ENCODE measurements at regions not wholly inside any gene's neighbourhood (a gene's known extent, or its start where the extent isn't known, plus 50 kb on each side); places are given as distances from the start of the nearest gene placed in this dataset.

DNA sequence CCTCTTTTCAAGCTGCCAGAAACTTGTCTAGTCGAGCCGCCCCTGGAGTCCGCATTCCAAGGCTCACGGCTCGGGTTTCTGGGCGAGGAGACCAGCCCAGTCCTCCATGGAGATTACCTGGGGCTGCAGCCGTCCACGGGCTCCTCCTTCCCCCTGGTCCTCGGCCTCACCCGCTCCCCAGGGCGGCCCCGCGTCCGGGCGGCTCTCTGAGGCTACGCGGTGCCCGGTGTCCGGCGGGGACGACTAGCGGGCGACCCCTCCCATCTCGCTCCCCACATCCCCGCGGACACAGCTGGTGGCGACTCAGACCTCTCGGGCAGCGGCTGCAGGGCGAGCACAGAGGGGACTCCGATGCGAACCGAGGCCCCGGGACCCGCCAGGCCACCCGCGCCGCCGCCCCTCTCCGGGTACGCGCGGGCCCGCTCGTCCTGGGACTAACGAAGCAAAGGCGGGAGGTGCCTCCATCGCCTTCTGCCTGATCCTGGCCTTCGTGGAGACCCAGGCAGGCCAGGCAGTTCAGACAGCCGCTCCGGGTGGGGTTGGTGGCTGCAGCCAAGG lies 159.4 kb downstream of the TRAM1L1 start:
- no TSS peak for BruUV-seq (replicated peaks)
- Histone ChIP-seq H3K4me3 (ENCODE audit: low read length) (no peak overlapping the region), H3K9me2 (replicated peaks; ENCODE audit: low read length) (no peaks in the 10 kb centered on the region), H3K27ac (ENCODE audit: low read length) (no peak overlapping the region), H3K4me1 (ENCODE audit: insufficient read depth, low read length) (no peaks in the 10 kb centered on the region), H3F3A (ENCODE audit: low read length, unreplicated experiment) (no peaks in the 10 kb centered on the region), H3K79me2 (ENCODE audit: low read length) (no peaks in the 10 kb centered on the region), H3K9ac (ENCODE audit: low read length) (no peak overlapping the region), H4K20me1 (ENCODE audit: low read length) (no peaks in the 10 kb centered on the region), H3K27me3 (ENCODE audit: low read length) (no peaks in the 10 kb centered on the region), H3K9me3 (ENCODE audit: low read length) (no peaks in the 10 kb centered on the region), H3K4me2 (ENCODE audit: low read length) (no peak overlapping the region), H2AFZ (ENCODE audit: low read length) (no peak overlapping the region), H3K36me3 (ENCODE audit: low read depth, low read length) (no peaks in the 10 kb centered on the region)
- POLR2A ChIA-PET (ENCODE audit: unreplicated experiment), result no interaction called here
- intact Hi-C loops (cut with micrococcal nuclease), result no loop called here
- no peak for DNase-seq
- ATAC-seq, result no peak
- CTCF ChIA-PET, result no interaction called here
- no peak for TF ChIP-seq EZH2 (IDR thresholded peaks at IDR 0.05; ENCODE audit: low read length, unreplicated experiment)
- TF ChIP-seq EZH2phosphoT487 (IDR thresholded peaks at IDR 0.05; ENCODE audit: borderline replicate concordance, low read length), result no peak
- TF ChIP-seq, protein P1, sequence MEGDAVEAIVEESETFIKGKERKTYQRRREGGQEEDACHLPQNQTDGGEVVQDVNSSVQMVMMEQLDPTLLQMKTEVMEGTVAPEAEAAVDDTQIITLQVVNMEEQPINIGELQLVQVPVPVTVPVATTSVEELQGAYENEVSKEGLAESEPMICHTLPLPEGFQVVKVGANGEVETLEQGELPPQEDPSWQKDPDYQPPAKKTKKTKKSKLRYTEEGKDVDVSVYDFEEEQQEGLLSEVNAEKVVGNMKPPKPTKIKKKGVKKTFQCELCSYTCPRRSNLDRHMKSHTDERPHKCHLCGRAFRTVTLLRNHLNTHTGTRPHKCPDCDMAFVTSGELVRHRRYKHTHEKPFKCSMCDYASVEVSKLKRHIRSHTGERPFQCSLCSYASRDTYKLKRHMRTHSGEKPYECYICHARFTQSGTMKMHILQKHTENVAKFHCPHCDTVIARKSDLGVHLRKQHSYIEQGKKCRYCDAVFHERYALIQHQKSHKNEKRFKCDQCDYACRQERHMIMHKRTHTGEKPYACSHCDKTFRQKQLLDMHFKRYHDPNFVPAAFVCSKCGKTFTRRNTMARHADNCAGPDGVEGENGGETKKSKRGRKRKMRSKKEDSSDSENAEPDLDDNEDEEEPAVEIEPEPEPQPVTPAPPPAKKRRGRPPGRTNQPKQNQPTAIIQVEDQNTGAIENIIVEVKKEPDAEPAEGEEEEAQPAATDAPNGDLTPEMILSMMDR (conservative IDR thresholded peaks at IDR 0.05; ENCODE audit: low read depth, low read length), result no peak

DNA sequence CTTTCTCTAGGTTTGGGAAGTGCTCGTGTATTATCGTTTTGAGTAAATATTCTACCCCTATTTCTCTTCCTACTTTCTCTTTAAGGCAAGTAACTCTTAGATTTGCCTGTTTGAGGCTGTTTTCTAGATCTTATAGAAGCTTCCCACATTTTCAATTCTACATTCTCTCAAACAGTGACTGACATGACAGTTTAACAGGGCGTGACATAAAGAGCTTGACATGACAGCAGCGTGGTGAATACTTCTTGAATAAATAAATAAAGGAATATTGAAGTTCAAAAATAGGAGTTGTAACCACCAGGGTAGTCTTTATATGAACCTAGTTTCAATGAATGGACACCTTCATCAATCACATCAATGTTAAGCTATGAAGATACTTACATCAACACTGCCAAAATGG lies 162.0 kb downstream of the TRAM1L1 start:
- TF ChIP-seq EZH2phosphoT487 (IDR thresholded peaks at IDR 0.05; ENCODE audit: borderline replicate concordance, low read length) (no peak), EZH2 (IDR thresholded peaks at IDR 0.05; ENCODE audit: low read length, unreplicated experiment) (no peak)
- TF ChIP-seq, protein P1 (conservative IDR thresholded peaks at IDR 0.05; ENCODE audit: low read depth, low read length), result no peak
- no TSS peak for BruUV-seq (replicated peaks)
- CTCF ChIA-PET, result no interaction called here

GRCh38 chr4:116913451-116913850 lies 171.9 kb downstream of the TRAM1L1 start:
- TF ChIP-seq EZH2phosphoT487 (IDR thresholded peaks at IDR 0.05; ENCODE audit: borderline replicate concordance, low read length) (no peak), EZH2 (IDR thresholded peaks at IDR 0.05; ENCODE audit: low read length, unreplicated experiment) (no peak)
- TF ChIP-seq, protein P1 (conservative IDR thresholded peaks at IDR 0.05; ENCODE audit: low read depth, low read length), result no peak
- Histone ChIP-seq H2AFZ (ENCODE audit: low read length) (no peak overlapping the region), H3K4me2 (ENCODE audit: low read length) (no peak overlapping the region), H3K4me1 (ENCODE audit: insufficient read depth, low read length) (no peaks in the 10 kb centered on the region), H3K27ac (ENCODE audit: low read length) (no peak overlapping the region), H3K9me2 (replicated peaks; ENCODE audit: low read length) (no peaks in the 10 kb centered on the region), H3K4me3 (ENCODE audit: low read length) (no peak overlapping the region), H3K9ac (ENCODE audit: low read length) (no peak overlapping the region), H3K79me2 (ENCODE audit: low read length) (no peaks in the 10 kb centered on the region), H4K20me1 (ENCODE audit: low read length) (no peaks in the 10 kb centered on the region), H3F3A (ENCODE audit: low read length, unreplicated experiment) (no peaks in the 10 kb centered on the region), H3K36me3 (ENCODE audit: low read depth, low read length) (no peaks in the 10 kb centered on the region), H3K27me3 (ENCODE audit: low read length) (no peaks in the 10 kb centered on the region), H3K9me3 (ENCODE audit: low read length) (no peaks in the 10 kb centered on the region)
- BruUV-seq (replicated peaks), result no TSS peak
- ChIA-PET CTCF (no interaction called here), POLR2A (ENCODE audit: unreplicated experiment) (no interaction called here)
- no peak for DNase-seq
- no peak for ATAC-seq
- intact Hi-C loops (cut with micrococcal nuclease), result no loop called here

More for the DNA sequence above, 162.0 kb downstream of the TRAM1L1 start:
- H3K4me3 ChIP-seq (ENCODE audit: low read length), result no peak overlapping the region
- H3K79me2 ChIP-seq (ENCODE audit: low read length), result no peaks in the 10 kb centered on the region
- H3K4me1 ChIP-seq (ENCODE audit: insufficient read depth, low read length), result no peaks in the 10 kb centered on the region
- no peak overlapping the region for H3K9ac ChIP-seq (ENCODE audit: low read length)
- no peak overlapping the region for H2AFZ ChIP-seq (ENCODE audit: low read length)
- POLR2A ChIA-PET (ENCODE audit: unreplicated experiment), result no interaction called here
- H3K36me3 ChIP-seq (ENCODE audit: low read depth, low read length), result no peaks in the 10 kb centered on the region
- no peaks in the 10 kb centered on the region for H4K20me1 ChIP-seq (ENCODE audit: low read length)
- H3K9me3 ChIP-seq (ENCODE audit: low read length), result no peaks in the 10 kb centered on the region
- intact Hi-C loops (cut with micrococcal nuclease), result no loop called here
- no peaks in the 10 kb centered on the region for H3F3A ChIP-seq (ENCODE audit: low read length, unreplicated experiment)
- no peak overlapping the region for H3K4me2 ChIP-seq (ENCODE audit: low read length)
- DNase-seq, result no peak
- no peak for ATAC-seq
- H3K9me2 ChIP-seq (replicated peaks; ENCODE audit: low read length), result no peaks in the 10 kb centered on the region
- no peaks in the 10 kb centered on the region for H3K27me3 ChIP-seq (ENCODE audit: low read length)
- no peak overlapping the region for H3K27ac ChIP-seq (ENCODE audit: low read length)

All from PC-3 (cell line).